Stimulated activated CD4-positive, alpha-beta T cell treated with anti-CD3 and anti-CD28 coated beads, TNF-alpha, amount 100 ng/mL, for 48 hours (primary cell): ENCODE measurements at regions not wholly inside any gene's neighbourhood (a gene's known extent, or its start where the extent isn't known, plus 50 kb on each side); places are given as distances from the start of the nearest gene placed in this dataset.

Experiments
- DNase-seq, 3 donors: peaks; one replicate each; pipeline ENCODE4 v3.0.0-alpha.2; 2020; ENCODE audit warnings: low read depth in 3 of 3

DNA sequence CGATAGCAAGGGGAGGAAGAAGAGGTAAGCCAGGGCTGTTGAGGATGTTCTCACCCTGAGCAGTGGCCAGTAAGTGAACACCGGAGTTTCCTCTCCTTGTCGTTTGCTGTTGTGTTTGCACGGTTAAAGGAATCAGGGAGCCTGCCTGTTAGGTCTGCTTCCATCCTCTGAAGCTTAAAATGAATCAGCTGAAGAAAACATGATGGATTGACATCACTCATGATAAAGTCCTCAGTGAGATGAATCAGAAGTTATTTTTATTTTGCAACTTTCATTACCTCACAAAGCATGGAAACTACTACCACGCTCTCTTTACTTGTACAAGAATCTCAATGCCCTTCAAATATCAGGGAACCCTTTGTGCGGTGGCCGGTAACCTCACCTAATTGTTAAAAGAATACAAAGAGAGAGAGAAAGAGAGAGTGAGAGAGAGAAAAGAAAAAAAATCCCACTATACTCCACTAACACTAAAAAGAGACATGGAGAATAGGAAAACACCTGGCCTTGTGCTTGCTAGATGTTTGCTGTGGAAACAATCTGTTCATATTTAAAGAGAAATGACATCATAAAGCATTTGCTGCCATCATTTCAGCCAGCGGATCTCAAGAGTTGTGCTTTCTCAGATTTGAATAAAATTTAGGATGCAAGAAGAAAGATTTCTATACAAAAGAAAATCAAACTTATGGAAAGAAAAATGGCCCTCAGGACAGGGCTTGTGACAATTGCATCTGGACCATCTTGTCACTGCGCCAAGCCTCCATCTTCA lies 441.6 kb upstream of the SALL1 start:
- DNase-seq = no peak

DNA sequence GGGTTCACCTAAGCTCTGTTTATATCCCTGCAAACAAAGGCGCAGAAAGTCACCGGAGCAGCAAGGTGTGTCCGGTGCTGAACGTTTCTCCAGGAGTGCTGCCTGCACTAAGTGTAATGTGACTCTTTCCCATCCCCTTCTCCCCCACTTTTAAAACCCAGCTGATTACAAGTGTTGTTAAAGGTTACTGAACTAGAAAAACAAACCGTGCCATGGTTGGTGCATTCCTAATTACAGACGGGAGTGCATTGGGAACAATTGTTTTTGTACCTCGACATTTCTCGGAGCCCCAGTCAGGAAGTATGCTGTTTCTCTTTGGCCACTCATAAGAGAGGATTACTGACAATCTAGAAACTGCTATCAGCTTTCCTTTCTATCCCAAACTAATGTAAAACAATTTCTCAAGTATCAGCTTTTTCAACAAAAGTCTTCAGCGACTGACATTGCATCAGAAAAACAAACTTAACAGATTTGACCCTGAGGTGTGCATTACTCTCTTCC lies 441.0 kb upstream of the SALL1 start:
- no peak for DNase-seq

DNA sequence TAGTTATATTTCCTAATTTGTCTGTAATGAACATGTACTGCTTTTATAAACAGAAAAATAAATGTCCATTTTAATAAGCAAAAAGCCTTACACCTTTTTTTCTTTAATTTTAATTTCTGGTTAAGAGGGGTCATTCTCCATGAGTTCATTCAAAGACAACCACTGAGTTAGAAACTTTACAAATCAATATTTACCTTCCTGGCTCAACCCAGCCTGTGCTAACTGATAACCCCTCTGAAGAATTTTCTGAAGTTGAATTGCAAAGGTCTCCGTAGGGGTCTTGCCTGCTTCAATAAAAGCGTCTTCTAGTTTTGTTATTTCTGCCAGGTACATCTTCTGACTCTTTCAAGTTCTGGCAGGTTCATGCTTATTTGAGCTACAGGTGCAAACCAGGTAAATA lies 440.4 kb upstream of the SALL1 start:
- DNase-seq = no peak

DNA sequence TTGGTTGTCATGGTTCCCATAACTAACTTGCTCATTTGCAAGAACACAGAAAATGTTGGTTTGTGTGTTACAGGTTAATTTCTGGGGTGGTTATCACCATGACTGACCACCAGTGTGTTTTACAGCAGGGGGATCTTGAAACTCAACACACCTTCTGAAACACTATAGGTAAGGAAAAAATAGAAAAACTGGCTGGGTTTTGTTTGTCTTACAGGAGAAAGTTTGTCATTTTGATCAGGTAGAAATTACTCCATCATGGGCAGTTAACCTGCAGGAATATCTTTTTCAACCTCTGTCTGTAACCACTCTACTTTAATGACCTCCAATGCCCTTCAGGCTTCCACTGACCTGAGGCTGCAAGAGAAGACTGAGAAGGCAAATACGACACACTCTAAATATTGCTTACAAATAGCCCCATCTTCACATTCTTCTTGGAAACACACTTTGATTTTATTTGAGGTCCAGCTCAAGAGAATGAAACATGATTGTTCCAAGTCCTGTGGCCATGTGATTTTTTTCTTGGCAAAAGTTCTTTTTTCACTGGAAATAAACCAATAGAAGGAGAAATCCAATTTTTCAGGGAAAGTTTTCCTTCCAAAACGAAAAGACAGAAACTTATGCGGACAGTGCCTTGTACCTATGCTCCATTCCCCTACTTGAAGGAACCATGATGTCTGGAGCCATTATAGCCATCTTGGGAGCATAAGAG lies 428.7 kb upstream of the SALL1 start:
- DNase-seq = no peak

DNA sequence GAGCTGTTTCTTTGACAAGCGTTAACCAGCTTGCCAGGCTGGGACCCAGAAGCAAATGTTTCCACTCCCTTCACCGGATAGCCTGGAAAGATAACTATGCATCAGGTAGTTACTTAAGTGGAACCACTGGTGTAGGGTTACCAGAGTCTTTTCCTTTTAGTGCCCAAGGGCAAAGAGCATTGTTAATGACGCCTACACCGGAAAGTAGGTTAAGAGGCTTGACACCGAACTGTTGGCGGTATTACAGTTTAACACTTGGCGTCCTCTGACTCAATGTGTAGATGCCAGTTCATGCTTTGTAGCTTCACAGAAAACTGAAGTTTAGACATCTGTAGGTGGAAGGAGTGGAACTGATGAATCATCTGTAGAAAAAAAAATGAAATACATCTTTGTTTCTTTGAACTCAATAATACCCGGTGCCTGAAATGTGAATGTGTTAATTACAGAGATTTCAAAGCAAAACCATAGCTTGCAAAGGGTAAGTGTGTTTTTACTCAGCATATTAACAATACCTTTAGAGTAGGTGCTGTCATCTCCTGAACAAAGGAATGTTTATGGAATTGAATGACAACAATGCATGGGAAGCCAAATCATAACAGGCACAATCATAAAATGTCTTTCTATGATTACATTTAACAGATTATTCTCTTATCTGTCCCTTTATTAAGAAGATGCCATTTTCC lies 426.7 kb upstream of the SALL1 start:
- DNase-seq = no peak

DNA sequence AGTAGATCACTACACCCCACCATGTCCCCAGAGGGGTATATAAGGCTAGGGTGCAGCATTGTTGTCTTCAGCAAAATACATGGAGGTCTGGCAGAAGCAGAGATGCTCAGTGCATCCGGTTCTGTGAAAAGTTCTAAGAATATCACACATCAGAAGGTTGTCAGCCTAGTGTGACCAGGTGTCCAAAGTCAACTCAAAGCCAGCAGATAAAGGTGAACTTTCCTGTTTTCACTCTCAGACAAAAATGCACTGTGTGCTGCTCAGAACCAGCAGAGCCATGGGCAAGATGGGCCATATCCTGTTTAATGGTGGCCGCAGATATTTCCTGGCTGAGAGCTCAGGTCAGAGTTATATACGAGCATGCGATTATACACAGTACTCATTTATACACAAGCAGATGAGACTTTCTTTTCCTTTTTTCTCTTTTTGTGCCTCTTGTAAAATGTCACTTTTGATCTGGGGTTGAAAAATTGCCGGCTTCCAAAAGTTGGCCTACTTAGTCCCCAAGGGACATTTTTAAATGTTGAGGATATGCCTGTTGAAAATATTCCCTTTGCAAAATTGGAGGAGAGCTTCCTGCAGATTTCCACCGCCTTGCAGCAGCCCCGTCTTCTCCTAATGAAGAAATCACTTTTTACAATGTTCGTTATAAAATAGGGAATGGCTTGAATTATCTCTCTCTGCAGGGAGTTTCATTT lies 425.6 kb upstream of the SALL1 start:
- no peak for DNase-seq

DNA sequence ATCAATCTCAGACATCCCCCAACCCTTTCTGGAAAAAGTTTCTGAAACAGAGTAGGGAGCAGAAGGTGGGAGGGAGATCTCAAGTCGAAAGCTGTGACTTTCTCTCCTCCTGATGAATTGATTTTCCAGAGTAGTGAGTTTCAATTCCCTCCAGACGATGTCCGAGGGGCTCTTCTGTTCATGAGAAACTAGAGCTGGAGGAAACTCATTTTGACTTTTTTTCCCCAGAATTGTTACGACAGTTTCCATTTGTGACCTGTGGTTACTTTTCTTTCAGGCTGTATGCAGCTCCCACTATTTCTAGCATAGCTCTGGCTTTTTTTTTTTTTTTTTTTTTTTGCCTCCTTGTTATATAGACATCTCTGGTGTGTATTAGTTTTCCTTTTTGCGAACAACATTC lies 422.1 kb upstream of the SALL1 start:
- no peak for DNase-seq

DNA sequence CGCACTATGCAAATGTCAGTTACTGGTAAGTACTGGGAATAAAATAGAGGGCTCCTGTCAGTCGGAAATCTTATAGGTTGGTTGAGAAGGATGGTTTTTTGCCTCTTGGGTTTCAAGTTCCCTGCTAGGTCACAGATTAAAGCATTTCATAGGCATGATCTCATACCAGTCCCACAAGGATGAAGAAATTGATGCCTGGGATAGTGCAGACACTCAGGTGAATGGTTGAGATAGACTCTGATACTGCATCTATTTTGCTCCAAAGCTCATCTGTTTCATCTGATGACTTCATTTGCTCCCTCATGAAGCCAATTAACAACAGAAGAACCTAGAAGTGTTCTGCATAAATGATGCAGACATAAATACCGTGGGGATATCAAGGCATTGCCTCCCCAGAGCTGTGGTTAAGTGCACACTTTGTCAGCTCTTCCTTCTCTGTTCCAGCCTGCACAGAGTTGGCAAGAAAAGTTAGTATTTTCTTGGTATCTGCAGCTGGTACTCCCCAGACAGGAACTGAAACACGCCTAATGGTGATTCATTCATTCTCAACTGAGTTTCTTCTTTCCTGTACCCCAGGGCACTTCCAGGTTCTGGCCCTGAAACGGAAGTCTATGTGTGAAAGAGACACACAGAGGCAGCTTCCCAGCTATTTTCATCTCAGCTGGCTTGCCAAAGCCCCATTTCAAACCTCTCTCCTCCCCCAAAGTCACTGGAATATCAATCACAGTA lies 418.3 kb upstream of the SALL1 start:
- DNase-seq = no peak

DNA sequence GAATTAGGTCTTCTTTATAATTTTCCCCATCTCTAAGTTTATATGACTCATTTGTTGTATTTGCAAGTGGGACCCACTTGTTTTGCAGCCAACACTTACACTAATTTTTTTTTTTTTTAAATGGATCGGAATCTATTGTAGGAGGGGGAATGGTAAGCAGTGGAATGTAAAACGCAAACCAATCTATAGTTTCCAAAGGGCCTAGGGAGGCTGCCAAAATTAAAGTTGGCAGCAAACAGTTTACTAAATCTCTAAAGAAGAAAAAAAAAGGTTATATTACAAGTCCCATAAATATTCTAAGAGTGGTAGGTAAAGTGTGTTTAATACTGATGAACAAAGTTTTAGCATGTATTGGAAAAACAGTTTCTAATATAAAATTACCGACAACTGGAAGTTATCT lies 416.8 kb upstream of the SALL1 start:
- DNase-seq = no peak

DNA sequence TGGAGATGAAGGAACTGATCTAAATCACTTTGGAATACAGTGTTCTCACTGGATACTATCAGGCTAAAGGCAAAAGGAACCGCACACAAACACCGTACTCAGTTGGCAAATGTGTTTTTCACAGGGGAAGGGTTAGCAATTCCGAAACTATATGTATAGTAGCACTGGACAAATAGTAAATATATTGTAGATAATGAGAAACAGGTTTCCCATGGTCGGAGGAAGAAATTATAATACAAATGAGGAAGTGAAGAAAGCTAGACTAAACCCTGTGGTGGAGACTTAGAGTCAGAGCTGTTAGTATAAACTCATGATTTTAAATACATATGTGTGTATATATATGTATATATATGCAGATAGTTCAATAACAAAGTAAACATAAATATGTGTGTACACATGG lies 414.1 kb upstream of the SALL1 start:
- no peak for DNase-seq

DNA sequence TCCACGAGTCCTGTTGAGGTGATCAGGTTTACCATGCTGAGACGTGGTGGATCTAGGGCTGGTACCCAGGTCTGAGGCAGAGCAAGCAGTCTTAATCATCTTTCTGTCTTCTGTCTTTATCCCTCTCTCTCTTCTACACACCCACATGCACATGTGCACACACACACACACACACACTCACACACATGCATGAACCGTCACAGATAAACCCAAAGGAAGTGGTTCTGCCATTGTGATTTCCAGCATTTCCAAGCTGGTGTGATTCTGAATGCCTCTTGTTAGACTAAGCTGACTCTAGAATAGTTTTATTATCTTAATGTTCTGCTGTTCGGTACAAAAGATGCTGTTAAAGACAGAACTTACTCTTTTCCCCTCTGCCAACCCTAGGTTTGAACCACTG lies 411.8 kb upstream of the SALL1 start:
- no peak for DNase-seq

DNA sequence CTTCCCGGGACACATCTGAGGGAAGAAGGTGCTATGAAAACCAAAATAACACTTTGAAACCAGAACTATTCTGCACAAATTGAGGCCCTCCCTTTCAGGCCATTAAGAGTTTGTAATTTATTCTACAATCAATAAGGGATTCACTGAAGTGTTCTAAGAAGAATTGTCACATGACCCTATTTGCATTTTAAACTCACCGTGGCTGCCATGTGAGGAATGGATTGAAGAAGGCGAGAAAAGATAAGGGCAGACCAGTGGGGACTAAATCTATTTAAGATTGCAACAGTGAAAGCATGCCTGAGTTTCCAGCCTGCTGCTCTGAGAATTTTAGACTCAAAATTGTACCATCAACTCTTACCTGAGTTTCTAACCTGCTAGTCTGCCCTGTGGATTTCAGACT lies 408.8 kb upstream of the SALL1 start:
- no peak for DNase-seq

DNA sequence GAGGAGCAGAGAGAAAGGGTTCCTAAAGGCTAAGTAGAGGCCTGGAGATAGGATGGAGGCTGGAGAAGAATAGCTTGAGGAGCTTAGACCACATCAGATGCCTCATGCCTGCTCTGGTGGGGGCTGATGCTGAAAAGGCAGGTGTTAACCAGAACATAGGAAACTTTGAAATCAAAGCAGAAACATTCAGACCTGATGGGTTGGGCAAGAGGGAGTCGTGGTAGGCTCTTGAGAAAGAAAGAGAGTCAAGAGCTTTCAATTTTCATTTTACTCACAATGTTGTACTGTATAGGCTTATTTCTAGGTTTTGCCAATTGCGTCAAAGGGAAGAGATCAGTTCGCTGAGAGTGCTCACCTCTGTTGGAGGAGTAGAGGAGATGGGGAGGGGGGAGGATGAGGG lies 406.6 kb upstream of the SALL1 start:
- DNase-seq = no peak

DNA sequence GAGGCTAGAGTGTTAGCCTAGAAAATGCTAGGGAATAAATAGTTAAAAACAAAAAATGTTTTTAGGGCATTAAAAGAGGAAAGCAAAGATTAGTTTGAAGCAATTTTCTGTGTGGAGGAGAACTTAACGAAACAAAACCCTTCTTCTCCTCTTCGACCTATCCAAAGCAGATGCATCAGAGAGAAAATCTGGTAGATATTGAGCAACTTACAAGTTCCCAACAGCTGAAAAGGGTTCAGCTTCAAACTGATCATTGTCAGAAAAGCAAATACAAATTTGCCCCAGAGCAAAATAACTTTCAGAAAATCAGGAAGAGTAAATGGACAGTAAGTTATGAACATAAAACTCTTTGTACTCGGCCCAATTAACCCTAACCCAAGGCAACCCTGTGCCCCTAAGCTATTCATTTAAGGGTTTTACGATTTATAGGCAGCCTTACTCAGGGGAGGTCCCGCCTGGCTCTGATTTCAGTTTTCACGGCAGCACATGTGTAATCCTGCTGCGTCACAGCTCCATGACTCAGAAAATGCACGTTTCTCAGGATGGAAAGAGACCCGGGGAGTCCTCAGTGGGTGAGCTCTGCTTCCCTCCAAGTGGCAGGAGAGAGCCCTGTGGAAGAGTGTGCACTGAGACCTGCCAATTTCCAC lies 405.7 kb upstream of the SALL1 start:
- DNase-seq = no peak

DNA sequence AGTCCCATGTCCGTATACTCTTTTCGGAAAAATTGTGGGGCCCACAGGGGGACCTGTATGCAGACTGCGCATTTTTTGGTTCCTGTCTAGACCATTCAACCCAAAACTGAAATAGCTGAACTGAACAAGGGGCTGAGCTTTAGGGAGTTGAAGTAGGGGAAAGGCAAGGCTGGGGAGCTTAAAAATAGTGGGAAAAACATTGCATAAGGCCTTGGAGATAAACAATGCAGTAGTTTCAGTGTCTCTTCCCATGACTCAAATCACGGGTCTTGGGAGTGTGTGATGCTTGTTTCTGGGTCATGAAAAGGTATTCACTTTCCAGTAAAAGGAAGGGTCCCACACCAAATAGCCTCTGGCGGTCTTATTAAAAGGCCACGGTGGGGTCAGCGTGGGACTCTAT lies 402.8 kb upstream of the SALL1 start:
- no peak for DNase-seq

DNA sequence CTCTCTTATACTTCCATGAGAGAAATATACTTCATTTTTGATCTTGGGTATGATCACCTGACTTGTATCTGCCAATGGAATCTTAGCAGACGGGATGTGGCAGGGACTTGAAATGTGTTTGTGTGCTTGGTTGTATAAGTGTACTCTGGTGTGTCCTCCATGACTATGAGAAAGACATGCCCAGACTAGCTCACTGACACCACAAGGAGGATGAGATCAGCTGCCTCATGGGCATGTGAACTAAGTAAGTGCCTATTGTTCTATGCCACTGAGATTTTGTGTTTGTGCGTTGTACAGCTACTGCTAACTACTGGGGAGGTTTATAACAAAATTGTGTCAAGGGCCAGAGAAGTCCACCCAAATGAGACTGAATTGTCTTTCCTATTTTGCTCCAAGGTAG lies 402.2 kb upstream of the SALL1 start:
- DNase-seq = no peak

DNA sequence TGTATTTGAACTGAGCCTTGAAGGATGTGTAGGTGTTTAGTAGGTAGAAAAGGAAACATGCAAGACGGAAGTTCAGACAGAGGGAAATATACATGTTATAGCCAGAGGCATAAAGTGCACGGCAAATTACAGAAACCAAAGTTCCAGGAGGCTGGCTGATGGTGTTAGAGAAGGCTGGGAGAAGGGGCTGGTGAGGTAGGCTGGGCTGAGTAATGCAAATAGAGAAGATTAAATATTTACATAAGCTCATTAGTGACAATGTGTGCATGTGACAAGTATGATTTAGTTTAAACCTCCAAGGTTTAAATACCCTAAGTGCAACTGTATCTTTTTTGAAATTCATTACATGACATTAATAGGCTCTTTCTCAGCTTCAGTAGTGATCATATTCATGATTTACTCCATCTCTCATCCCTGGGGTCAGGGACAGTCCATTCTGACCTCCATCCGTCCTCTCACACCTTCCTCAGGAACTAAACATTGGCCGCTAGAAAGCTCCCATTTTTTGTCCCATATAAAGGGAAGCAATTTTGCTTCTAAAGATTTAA lies 399.8 kb upstream of the SALL1 start:
- DNase-seq = no peak

DNA sequence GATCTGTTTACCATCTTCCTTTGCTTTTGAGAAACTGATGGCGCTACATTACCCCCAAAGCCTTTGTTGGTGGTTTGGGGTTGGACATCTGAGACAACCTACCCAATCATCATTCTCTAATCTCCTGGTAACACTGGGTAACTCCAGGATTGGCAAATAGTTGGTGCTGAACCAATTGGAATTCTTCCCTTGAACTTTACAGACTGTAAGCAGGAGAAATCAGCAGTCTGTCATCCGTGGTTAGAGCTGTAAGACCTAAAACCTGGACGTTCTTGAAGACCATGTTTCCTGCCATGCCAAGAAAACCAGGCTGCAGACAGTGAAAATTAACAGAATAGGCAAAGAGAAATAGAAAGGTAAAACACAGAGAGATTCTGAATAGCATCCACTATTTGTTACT lies 398.8 kb upstream of the SALL1 start:
- no peak for DNase-seq

DNA sequence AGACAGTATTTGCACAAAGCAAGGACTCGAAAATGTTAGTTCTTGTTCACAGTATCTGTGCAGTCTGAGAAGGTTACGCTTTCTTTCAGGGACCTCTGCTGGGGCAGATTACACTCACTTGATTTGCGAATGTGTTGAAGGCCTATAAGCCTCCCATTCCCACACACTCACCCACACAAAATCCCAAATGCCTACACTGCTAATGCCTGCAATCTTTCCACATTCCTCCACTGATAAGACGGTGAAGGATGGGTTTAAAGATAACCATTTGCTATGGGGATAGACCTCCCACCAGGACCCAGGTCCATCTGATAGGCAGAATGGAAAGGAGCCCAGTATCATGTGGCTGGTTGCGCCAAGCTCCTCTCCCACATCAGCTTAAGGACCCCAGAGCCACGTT lies 394.9 kb upstream of the SALL1 start:
- no peak for DNase-seq

DNA sequence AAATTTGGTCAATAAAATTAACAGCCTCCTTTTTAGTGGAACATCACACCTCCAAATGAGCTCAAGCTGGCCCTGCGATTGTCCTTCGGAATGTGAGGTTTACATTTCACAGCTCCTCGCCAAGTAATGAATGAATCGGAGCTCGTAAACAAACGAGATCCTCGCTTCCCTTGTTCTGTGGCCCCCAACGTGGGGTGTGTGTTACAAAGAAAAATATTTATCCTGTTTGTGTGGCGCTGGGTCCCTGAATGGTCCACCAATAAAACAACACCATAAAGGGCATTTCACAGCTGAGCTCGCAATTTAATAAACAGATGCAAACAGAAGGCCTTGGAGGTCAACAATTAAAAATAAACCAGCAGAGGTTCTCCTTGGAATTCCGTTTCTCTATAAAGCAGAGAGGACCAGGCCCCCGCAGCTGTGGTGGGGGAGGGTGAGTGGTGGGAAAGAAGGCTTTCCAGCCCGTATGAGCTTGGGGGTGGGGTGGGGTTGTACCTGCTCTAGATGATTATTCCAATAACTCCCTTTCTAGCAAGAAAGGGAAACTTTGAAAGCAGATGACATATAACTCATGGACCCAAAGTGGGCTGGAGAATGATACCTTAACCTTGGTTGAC lies 393.9 kb upstream of the SALL1 start:
- DNase-seq = no peak
